GM12878 (cell line): ENCODE measurements at regions not wholly inside any gene's neighbourhood (a gene's known extent, or its start where the extent isn't known, plus 50 kb on each side); places are given as distances from the start of the nearest gene placed in this dataset.

ENCODE experiments used
- ATAC-seq: fragments of 200-7000 bp; cut with Tn5 transposase; 3 replicates; pipeline ENCODE4 v1.9.1; 2020; ENCODE audit warnings: mild to moderate bottlenecking, moderate library complexity
- BruUV-seq: library from RNA; stranded (reverse); fragments of 400-500 nt; replicated peaks from 2 replicates; lab custom pipeline; 2021; lab: Mats Ljungman, UMichigan
- CTCF ChIA-PET: fragments of 300-600 bp; sonication (Branson Sonifier 250); formaldehyde crosslinking; extraction: SDS; loops from one replicate; lab custom pipeline; 2021; ENCODE audit warnings: inconsistent platforms; lab: Yijun Ruan, JAX
- POLR2A ChIA-PET: fragments of 350-600 bp; formaldehyde crosslinking; extraction: SDS; loops from one replicate; lab custom pipeline; 2021; ENCODE audit warnings: inconsistent platforms; lab: Charles Lee
- RAD21 ChIA-PET: fragments of 300-600 bp; sonication (Branson Sonifier 250); formaldehyde crosslinking; loops from one replicate; lab custom pipeline; 2023; ENCODE audit warnings: antibody characterized with exemption; ENCODE audit not compliant: unreplicated experiment; lab: Charles Lee
- SMC1A ChIA-PET: fragments of 300-600 bp; sonication (Branson Sonifier 250); formaldehyde crosslinking; loops from one replicate; lab custom pipeline; 2023; ENCODE audit not compliant: unreplicated experiment, uncharacterized antibody; lab: Charles Lee
- DNase-seq: peaks from one replicate; pipeline ENCODE4 v3.0.0-alpha.2; 2011; ENCODE audit warnings: low read depth, low spot score
- FAIRE-seq: peaks from 3 replicates; lab custom pipeline; 2011; peaks lifted over from hg19 to GRCh38; lab: Jason Lieb, UNC
- H2AFZ ChIP-seq: 2 replicates; pipeline ENCODE4 v1.6.0; 2011; ENCODE audit warnings: low read depth, low read length, control low read depth; ENCODE audit not compliant: control insufficient read depth
- H3K27ac ChIP-seq: 2 replicates; pipeline ENCODE4 v1.5.1; 2011; ENCODE audit warnings: control low read depth; ENCODE audit not compliant: control insufficient read depth, insufficient read depth
- H3K27me3 ChIP-seq, 2 experiments: replicated peaks in 1 of 2; 2 replicates each; pipeline versions ENCODE4 v1.6.0 to v1.6.1; 2011; ENCODE audit warnings: low read length in 1 of 2; ENCODE audit not compliant: control insufficient read depth in 2 of 2, insufficient read depth in 2 of 2
- H3K36me3 ChIP-seq, 2 experiments: 2 replicates each; pipeline ENCODE4 v1.5.1; 2011; ENCODE audit warnings: low read length in 1 of 2; ENCODE audit not compliant: control insufficient read depth in 2 of 2, insufficient read depth in 2 of 2
- H3K4me1 ChIP-seq: 2 replicates; pipeline ENCODE4 v1.6.1; 2011; ENCODE audit warnings: mild to moderate bottlenecking, low read length, moderate library complexity, mixed read lengths; ENCODE audit not compliant: control insufficient read depth, insufficient read depth
- H3K4me2 ChIP-seq: 2 replicates; pipeline ENCODE4 v1.6.0; 2011; ENCODE audit warnings: control low read depth; ENCODE audit not compliant: control insufficient read depth, insufficient read depth
- H3K4me3 ChIP-seq: fragments of 200-600 bp; sonication (generic); 2 replicates; pipeline ENCODE4 v1.5.1; 2016
- H3K79me2 ChIP-seq: 2 replicates; pipeline ENCODE4 v1.6.0; 2011; ENCODE audit warnings: low read length; ENCODE audit not compliant: control insufficient read depth, insufficient read depth
- H3K9ac ChIP-seq: 2 replicates; pipeline ENCODE4 v1.8.0; 2011; ENCODE audit warnings: low read length, control low read depth, mixed read lengths; ENCODE audit not compliant: control insufficient read depth, insufficient read depth
- H3K9me3 ChIP-seq: replicated peaks from 3 replicates; pipeline ENCODE4 v1.5.1; 2011; ENCODE audit warnings: mild to moderate bottlenecking, low read length; ENCODE audit not compliant: control insufficient read depth, insufficient read depth
- H4K20me1 ChIP-seq: 2 replicates; pipeline ENCODE4 v1.6.0; 2011; ENCODE audit not compliant: control insufficient read depth, insufficient read depth
- ASH2L ChIP-seq: fragments of 300-600, 200-600 bp; sonication (generic); IDR thresholded peaks from 2 replicates; pipeline ENCODE4 v1.6.1; 2017; ENCODE audit warnings: low read depth, mild to moderate bottlenecking, borderline replicate concordance
- ATF7 ChIP-seq: fragments of 450-650 bp; IDR thresholded peaks from 2 replicates; pipeline ENCODE4 v1.6.1; 2016; ENCODE audit warnings: low read depth, mild to moderate bottlenecking
- CBFB ChIP-seq: IDR thresholded peaks from 2 replicates; pipeline ENCODE4 v1.6.1; 2016; ENCODE audit warnings: antibody characterized with exemption, low read depth
- CEBPB ChIP-seq, 2 experiments: fragments of 150-350 bp in 1 of 2; IDR thresholded peaks; 2 replicates each; pipeline ENCODE4 v1.6.1; 2012 to 2014; ENCODE audit warnings: low read depth in 2 of 2, low read length in 2 of 2, borderline replicate concordance in 1 of 2, inconsistent platforms in 1 of 2
- CREM ChIP-seq: IDR thresholded peaks from 2 replicates; pipeline ENCODE4 v1.6.1; 2014; ENCODE audit warnings: antibody characterized with exemption, low read depth
- EGR1 ChIP-seq, 2 experiments: IDR thresholded peaks; 1 replicate in 1 of 2; 2 replicates in 1 of 2; pipeline ENCODE4 v1.6.1; 2011 to 2012; ENCODE audit warnings: low read depth in 2 of 2, low read length in 2 of 2, borderline replicate concordance in 1 of 2, mild to moderate bottlenecking in 1 of 2, moderate library complexity in 1 of 2
- MEF2A ChIP-seq: IDR thresholded peaks from 2 replicates; pipeline ENCODE4 v1.6.1; 2011; ENCODE audit warnings: low read depth, mild to moderate bottlenecking, low read length, moderate library complexity; ENCODE audit not compliant: insufficient read depth
- MYC ChIP-seq: IDR thresholded peaks from 2 replicates; pipeline ENCODE4 v1.6.1; 2011; ENCODE audit warnings: mild to moderate bottlenecking, low read length, moderate library complexity, inconsistent platforms; ENCODE audit not compliant: insufficient read depth, insufficient replicate concordance, insufficient read length, severe bottlenecking
- POLR2AphosphoS2 ChIP-seq: IDR thresholded peaks from 2 replicates; pipeline ENCODE4 v1.6.1; 2011; ENCODE audit warnings: low read depth, mild to moderate bottlenecking, low read length, improper control_type of control experiment, moderate library complexity
- PRDM15 ChIP-seq: fragments of 450-650 bp; formaldehyde crosslinking; IDR thresholded peaks from 2 replicates; pipeline ENCODE4 v1.4.0; 2020; ENCODE audit warnings: mild to moderate bottlenecking, moderate library complexity
- RAD51 ChIP-seq: fragments of 450-650 bp; IDR thresholded peaks from 2 replicates; pipeline ENCODE4 v1.6.1; 2016; ENCODE audit warnings: moderate library complexity, mild to moderate bottlenecking, inconsistent platforms
- RELA ChIP-seq: fragments of 450-650 bp; IDR thresholded peaks from 2 replicates; pipeline ENCODE4 v1.8.0; 2014; ENCODE audit warnings: borderline replicate concordance; ENCODE audit not compliant: partially characterized antibody
- SMAD1 ChIP-seq: fragments of 450-650 bp; IDR thresholded peaks from 2 replicates; pipeline ENCODE4 v1.6.1; 2018; ENCODE audit warnings: mild to moderate bottlenecking, low read depth; ENCODE audit not compliant: partially characterized antibody
- TBL1XR1 ChIP-seq: IDR thresholded peaks from 2 replicates; pipeline ENCODE4 v1.6.1; 2012; ENCODE audit warnings: low read depth, low read length, improper control_type of control experiment
- TCF12 ChIP-seq: IDR thresholded peaks from 2 replicates; pipeline ENCODE4 v1.6.1; 2011; ENCODE audit warnings: low read depth, mild to moderate bottlenecking, low read length
- ZBED1 ChIP-seq: IDR thresholded peaks from 2 replicates; pipeline ENCODE4 v1.6.1; 2016; ENCODE audit warnings: borderline replicate concordance
- WGBS: methylation state at CpG from one replicate; pipeline ENCODE4 v1.1.6; 2016; ENCODE audit warnings: low lambda C conversion rate; ENCODE audit not compliant: insufficient replicate concordance, insufficient coverage; ENCODE audit errors: missing lambda C conversion rate; 5-methylcytosine and 5-hydroxymethylcytosine counted together
- in situ Hi-C: fragments of 300-500 bp; cut with MboI; formaldehyde crosslinking; loops from 9 replicates; pipeline ENCODE4 v1.14.3; 2018; ENCODE audit warnings: mixed read lengths
- intact Hi-C: fragments of 100-400 bp; cut with micrococcal nuclease; formaldehyde crosslinking; loops from one replicate; pipeline ENCODE4 v1.14.2; 2022; ENCODE audit not compliant: unreplicated experiment

GRCh38 chr2:74751981-74752851 is 81.7 kb upstream of the HK2 start:
- in situ Hi-C loops, result no loop called here
- 53% methylated on average over 4 of the region's 4 CpGs for WGBS
- ATAC-seq, result no peak

More at GRCh38 chr2:74751981-74752851, 81.7 kb upstream of the HK2 start:
- ChIA-PET SMC1A (interaction anchor here (0.9 to 1.0 kb wide), 3 partner anchors 11 to 85 kb away, joined by 3 to 4 read pairs (median 3); no protein-coding TSS in a partner anchor), RAD21 (interaction anchor here (1.0 kb wide), 1 partner anchor 61 kb away, joined by 3 read pairs; no protein-coding TSS in a partner anchor)
- no TSS peak for BruUV-seq
- no peak overlapping the region for H3K4me2 ChIP-seq
- H3K4me1 ChIP-seq, result no peaks in the 10 kb centered on the region
- intact Hi-C loops, result no loop called here
- no peak overlapping the region for H3K27ac ChIP-seq
- no peaks in the 10 kb centered on the region for H3K79me2 ChIP-seq
- H3K4me3 ChIP-seq, result no peak overlapping the region
- H3K9me3 ChIP-seq, result peaks cover 4% of the 10 kb centered on the region; the same call in 2 of the 3 replicates
- H4K20me1 ChIP-seq, result no peaks in the 10 kb centered on the region
- no peak overlapping the region for H2AFZ ChIP-seq
- H3K36me3 ChIP-seq, result no peaks in the 10 kb centered on the region
- no peak overlapping the region for H3K9ac ChIP-seq
- TF ChIP-seq POLR2AphosphoS2 (no peak), MYC (no peak), TCF12 (no peak), RELA (no peak), PRDM15 (CRISPR knock-in tag) (no peak), ASH2L (no peak), MEF2A (no peak), CREM (no peak), ATF7 (no peak), EGR1 (IDR thresholded peaks at IDR 0.05; ENCODE audit: borderline replicate concordance in 1 of 2, low read depth in 2 of 2, low read length in 2 of 2) (no peak), RAD51 (no peak), SMAD1 (no peak), CEBPB (IDR thresholded peaks at IDR 0.05; ENCODE audit: borderline replicate concordance in 1 of 2, low read depth in 2 of 2, low read length in 2 of 2) (no peak), TBL1XR1 (no peak), ZBED1 (no peak), CBFB (no peak)
- TF ChIP-seq, all 136 proteins: peak for 0
- POLR2A ChIA-PET, result no interaction called here
- FAIRE-seq, result no peak
- CTCF ChIA-PET, result interaction anchor here (0.7 to 1.6 kb wide), 5 partner anchors 13 to 588 kb away, joined by 3 read pairs; no protein-coding TSS in a partner anchor
- DNase-seq, result no peak
- H3K27me3 ChIP-seq, result no peaks in the 10 kb centered on the region; a peak in 1 of 4 replicates
